ENCODE measurements at regions not wholly inside any gene's neighbourhood (a gene's known extent, or its start where the extent isn't known, plus 50 kb on each side); places are given as distances from the start of the nearest gene placed in this dataset.

DNA sequence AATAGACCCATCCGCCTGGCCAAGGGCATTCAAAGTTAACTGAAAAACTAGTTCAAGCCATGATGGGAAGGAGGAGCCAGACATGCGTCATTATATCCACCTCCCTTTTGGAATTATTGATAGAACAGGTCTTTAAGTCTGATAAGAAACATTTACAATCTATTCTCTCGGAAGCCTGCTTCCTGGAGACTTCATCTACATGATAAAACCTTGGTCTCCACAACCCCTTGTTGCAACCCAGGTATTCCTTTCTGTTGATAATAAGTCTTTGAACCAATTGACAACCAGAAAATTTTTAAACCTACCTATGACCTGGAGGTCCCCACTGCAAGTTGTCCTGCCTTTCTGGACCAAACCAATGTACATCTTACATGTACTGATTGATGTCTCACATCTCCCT is 451.3 kb downstream of the NAF1 start:
- TF ChIP-seq, protein P1, sequence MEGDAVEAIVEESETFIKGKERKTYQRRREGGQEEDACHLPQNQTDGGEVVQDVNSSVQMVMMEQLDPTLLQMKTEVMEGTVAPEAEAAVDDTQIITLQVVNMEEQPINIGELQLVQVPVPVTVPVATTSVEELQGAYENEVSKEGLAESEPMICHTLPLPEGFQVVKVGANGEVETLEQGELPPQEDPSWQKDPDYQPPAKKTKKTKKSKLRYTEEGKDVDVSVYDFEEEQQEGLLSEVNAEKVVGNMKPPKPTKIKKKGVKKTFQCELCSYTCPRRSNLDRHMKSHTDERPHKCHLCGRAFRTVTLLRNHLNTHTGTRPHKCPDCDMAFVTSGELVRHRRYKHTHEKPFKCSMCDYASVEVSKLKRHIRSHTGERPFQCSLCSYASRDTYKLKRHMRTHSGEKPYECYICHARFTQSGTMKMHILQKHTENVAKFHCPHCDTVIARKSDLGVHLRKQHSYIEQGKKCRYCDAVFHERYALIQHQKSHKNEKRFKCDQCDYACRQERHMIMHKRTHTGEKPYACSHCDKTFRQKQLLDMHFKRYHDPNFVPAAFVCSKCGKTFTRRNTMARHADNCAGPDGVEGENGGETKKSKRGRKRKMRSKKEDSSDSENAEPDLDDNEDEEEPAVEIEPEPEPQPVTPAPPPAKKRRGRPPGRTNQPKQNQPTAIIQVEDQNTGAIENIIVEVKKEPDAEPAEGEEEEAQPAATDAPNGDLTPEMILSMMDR (IDR thresholded peaks at IDR 0.05) = no peak
- TF ChIP-seq ZFX (IDR thresholded peaks at IDR 0.05; ENCODE audit: borderline replicate concordance) = no peak

Measured in 22Rv1 (cell line).